IPS-NIHi7 (cell line): ENCODE measurements at regions not wholly inside any gene's neighbourhood (a gene's known extent, or its start where the extent isn't known, plus 50 kb on each side); places are given as distances from the start of the nearest gene placed in this dataset.

Experiments
- DNase-seq: peaks from one replicate; pipeline ENCODE4 v3.0.0; 2012; ENCODE audit warnings: mixed read lengths; ENCODE audit errors: extremely low spot score

- DNase-seq: no peak
Observed at GRCh38 chr2:204470621-204471196, 74.6 kb upstream of the PARD3B start.

- DNase-seq: no peak
Observed at GRCh38 chr2:204472375-204472774, 72.9 kb upstream of the PARD3B start.

GRCh38 chr2:204473224-204473623 is 72.1 kb upstream of the PARD3B start:
- DNase-seq: no peak

- DNase-seq: no peak
Observed at GRCh38 chr2:204475399-204475798, 69.9 kb upstream of the PARD3B start.

GRCh38 chr2:204477358-204477950 is 67.8 kb upstream of the PARD3B start:
- no peak for DNase-seq

- DNase-seq: no peak
Observed at GRCh38 chr2:204479557-204479956, 65.7 kb upstream of the PARD3B start.

GRCh38 chr2:204480676-204481075 is 64.6 kb upstream of the PARD3B start:
- DNase-seq: no peak

- DNase-seq: no peak
Observed at GRCh38 chr2:204483608-204484081, 61.6 kb upstream of the PARD3B start.

- no peak for DNase-seq
Observed at GRCh38 chr2:204486321-204486720, 59.0 kb upstream of the PARD3B start.

GRCh38 chr2:204486805-204487204 is 58.5 kb upstream of the PARD3B start:
- no peak for DNase-seq

GRCh38 chr2:204487447-204488229 is 57.6 kb upstream of the PARD3B start:
- DNase-seq: no peak

GRCh38 chr2:204491528-204491927 is 53.7 kb upstream of the PARD3B start:
- no peak for DNase-seq

- no peak for DNase-seq
Observed at GRCh38 chr2:204492417-204492816, 52.9 kb upstream of the PARD3B start.

- no peak for DNase-seq
Observed at GRCh38 chr2:204494681-204495080, 50.6 kb upstream of the PARD3B start.

- DNase-seq: no peak
Observed at GRCh38 chr2:204495381-204495780, 49.9 kb upstream of the PARD3B start.
